PC-9 (cell line): ENCODE measurements at regions not wholly inside any gene's neighbourhood (a gene's known extent, or its start where the extent isn't known, plus 50 kb on each side); places are given as distances from the start of the nearest gene placed in this dataset.

Experiments used
- BruUV-seq: library from RNA; stranded (reverse); fragments of 400-500 nt; replicated peaks from 2 replicates; lab custom pipeline; 2021; lab: Mats Ljungman, UMichigan
- CTCF ChIA-PET: fragments of 300-600 bp; sonication (Branson Sonifier 250); formaldehyde crosslinking; loops from one replicate; lab custom pipeline; 2022; ENCODE audit warnings: antibody characterized with exemption; lab: Charles Lee
- POLR2A ChIA-PET: fragments of 300-600 bp; sonication (Branson Sonifier 250); formaldehyde crosslinking; loops from one replicate; lab custom pipeline; 2022; ENCODE audit warnings: antibody characterized with exemption; ENCODE audit not compliant: unreplicated experiment; lab: Charles Lee
- DNase-seq, 2 experiments: peaks; one replicate each; pipeline versions ENCODE4 v3.0.0 to v3.0.0-alpha.2; 2015 to 2022; ENCODE audit warnings: mixed read lengths in 1 of 2
- H2AFZ ChIP-seq: fragments of 200-600 bp; sonication (generic); 2 replicates; pipeline ENCODE4 v1.8.1; 2017; ENCODE audit warnings: antibody characterized with exemption
- H3F3A ChIP-seq: fragments of 200-600 bp; sonication (generic); 2 replicates; pipeline ENCODE4 v1.8.1; 2017; ENCODE audit warnings: antibody characterized with exemption, mild to moderate bottlenecking, low read depth; ENCODE audit not compliant: insufficient read depth
- H3K27ac ChIP-seq: fragments of 200-600 bp; sonication (generic); 2 replicates; pipeline ENCODE4 v1.6.1; 2016; ENCODE audit warnings: mixed run types
- H3K27me3 ChIP-seq: fragments of 200-600 bp; sonication (generic); 2 replicates; pipeline ENCODE4 v1.6.1; 2016; ENCODE audit warnings: low read depth, mixed run types; ENCODE audit not compliant: insufficient read depth
- H3K36me3 ChIP-seq: fragments of 200-600 bp; sonication (generic); 2 replicates; pipeline ENCODE4 v1.6.1; 2016; ENCODE audit warnings: low read depth, mixed run types
- H3K4me1 ChIP-seq: fragments of 200-600 bp; sonication (generic); replicated peaks from 2 replicates; pipeline ENCODE4 v1.6.1; 2016; ENCODE audit warnings: mixed run types; ENCODE audit not compliant: insufficient read depth
- H3K4me2 ChIP-seq: fragments of 200-600 bp; sonication (generic); 2 replicates; pipeline ENCODE4 v1.6.1; 2017; ENCODE audit warnings: mixed run types
- H3K4me3 ChIP-seq: fragments of 200-600 bp; sonication (generic); 2 replicates; pipeline ENCODE4 v1.6.1; 2016; ENCODE audit warnings: mixed run types
- H3K79me2 ChIP-seq: fragments of 200-600 bp; sonication (generic); 2 replicates; pipeline ENCODE4 v1.6.1; 2017; ENCODE audit warnings: low read depth, mixed run types
- H3K9me2 ChIP-seq: fragments of 200-600 bp; sonication (generic); 2 replicates; pipeline ENCODE4 v1.8.1; 2017; ENCODE audit warnings: mild to moderate bottlenecking; ENCODE audit not compliant: insufficient read depth
- H3K9me3 ChIP-seq: fragments of 200-600 bp; sonication (generic); 2 replicates; pipeline ENCODE4 v1.8.1; 2016; ENCODE audit warnings: low read depth; ENCODE audit not compliant: insufficient read depth
- H4K20me1 ChIP-seq: fragments of 200-600 bp; sonication (generic); 2 replicates; pipeline ENCODE4 v1.8.1; 2017; ENCODE audit not compliant: insufficient read depth
- CTCF ChIP-seq: fragments of 200-600 bp; sonication (generic); conservative IDR thresholded peaks from 2 replicates; pipeline ENCODE4 v1.6.1; 2017; ENCODE audit warnings: mixed run types, antibody characterized with exemption, mild to moderate bottlenecking, moderate library complexity
- EZH2 ChIP-seq: fragments of 200-600 bp; sonication (generic); IDR thresholded peaks from 2 replicates; pipeline ENCODE4 v1.8.0; 2017; ENCODE audit warnings: antibody characterized with exemption, low read depth
- intact Hi-C: fragments of 100-400 bp; cut with micrococcal nuclease; formaldehyde crosslinking; loops from one replicate; pipeline ENCODE4 v1.10.0; 2022; ENCODE audit not compliant: unreplicated experiment

GRCh38 chr2:240364961-240365775, 70.3 kb upstream of the GPC1 start:
- BruUV-seq: no TSS peak
- peaks cover 25% of the 10 kb centered on the region for H3K4me1 ChIP-seq
- CTCF ChIA-PET: no interaction called here
- H3K36me3 ChIP-seq: no peaks in the 10 kb centered on the region
- H3F3A ChIP-seq: peaks cover 29% of the 10 kb centered on the region
- DNase-seq: no peak
- no peak for TF ChIP-seq EZH2
- TF ChIP-seq CTCF: no peak
- 0 out of 2 replicates have a peak, but pooled peaks cover 5% of the 10 kb centered on the region for H3K27me3 ChIP-seq
- no peaks in the 10 kb centered on the region for H3K79me2 ChIP-seq
- intact Hi-C loops: no loop called here
- H2AFZ ChIP-seq: no peak overlapping the region
- POLR2A ChIA-PET: no interaction called here
- H3K27ac ChIP-seq: no peak overlapping the region
- no peaks in the 10 kb centered on the region for H4K20me1 ChIP-seq
- H3K9me2 ChIP-seq: no peaks in the 10 kb centered on the region
- no peak overlapping the region for H3K4me2 ChIP-seq
- H3K9me3 ChIP-seq: no peaks in the 10 kb centered on the region
- no peak overlapping the region for H3K4me3 ChIP-seq

GRCh38 chr2:240365971-240366471, 69.4 kb upstream of the GPC1 start:
- ChIA-PET CTCF (no interaction called here), POLR2A (no interaction called here)
- Histone ChIP-seq H3K27me3 (no peaks in the 10 kb centered on the region), H3K4me1 (peaks cover 34% of the 10 kb centered on the region), H3K4me2 (no peak overlapping the region), H2AFZ (no peak overlapping the region), H3K27ac (no peak overlapping the region), H3K79me2 (no peaks in the 10 kb centered on the region), H3K9me2 (no peaks in the 10 kb centered on the region), H4K20me1 (no peaks in the 10 kb centered on the region), H3F3A (peaks cover 32% of the 10 kb centered on the region), H3K4me3 (no peak overlapping the region), H3K36me3 (no peaks in the 10 kb centered on the region), H3K9me3 (no peaks in the 10 kb centered on the region)
- TF ChIP-seq CTCF: no peak
- TF ChIP-seq EZH2: no peak
- DNase-seq: no peak
- intact Hi-C loops: no loop called here
- BruUV-seq: no TSS peak

GRCh38 chr2:240366901-240367300, 68.6 kb upstream of the GPC1 start:
- no peak for DNase-seq

More at GRCh38 chr2:240366901-240367300, 68.6 kb upstream of the GPC1 start:
- Histone ChIP-seq H3K4me2 (no peak overlapping the region), H3K79me2 (no peaks in the 10 kb centered on the region), H3K9me2 (no peaks in the 10 kb centered on the region), H3K4me3 (no peak overlapping the region), H3K4me1 (peaks cover 40% of the 10 kb centered on the region), H3K9me3 (no peaks in the 10 kb centered on the region), H3F3A (peaks cover 33% of the 10 kb centered on the region), H4K20me1 (no peaks in the 10 kb centered on the region), H3K27ac (no peak overlapping the region), H3K36me3 (no peaks in the 10 kb centered on the region), H3K27me3 (no peaks in the 10 kb centered on the region), H2AFZ (no peak overlapping the region)
- ChIA-PET CTCF (no interaction called here), POLR2A (no interaction called here)
- intact Hi-C loops: no loop called here
- TF ChIP-seq EZH2: no peak
- BruUV-seq: no TSS peak
